ENCODE measurements at regions not wholly inside any gene's neighbourhood (a gene's known extent, or its start where the extent isn't known, plus 50 kb on each side); places are given as distances from the start of the nearest gene placed in this dataset.

- no peak for TF ChIP-seq CTCF (IDR thresholded peaks at IDR 0.05; ENCODE audit: insufficient read depth, low read length, poor library complexity, severe bottlenecking)
- TF ChIP-seq EZH2phosphoT487 (conservative IDR thresholded peaks at IDR 0.05; ENCODE audit: low read length), result no peak
Observed at GRCh38 chr6:151679081-151679480, 128.4 kb upstream of the ESR1 start.

Data from SU-DHL-6 (cell line).